HG03103 (cell line): ENCODE measurements at regions not wholly inside any gene's neighbourhood (a gene's known extent, or its start where the extent isn't known, plus 50 kb on each side); places are given as distances from the start of the nearest gene placed in this dataset.

ENCODE experiments used
- ATAC-seq: cut with Tn5 transposase; IDR thresholded peaks from one replicate; pipeline ENCODE4 v1.9.1; 2021; ENCODE audit warnings: low read depth; ENCODE audit not compliant: unreplicated experiment

GRCh38 chr10:90561666-90562065 lies 296.2 kb downstream of the HTR7 start:
- no peak for ATAC-seq

GRCh38 chr10:90571481-90572258 lies 286.2 kb downstream of the HTR7 start:
- ATAC-seq = no peak

- no peak for ATAC-seq
These were observed 282.7 kb downstream of the HTR7 start for GRCh38 chr10:90575125-90575524.

- no peak for ATAC-seq
These were observed 280.3 kb downstream of the HTR7 start for GRCh38 chr10:90577569-90577968.

- ATAC-seq = no peak
These were observed 278.1 kb downstream of the HTR7 start for GRCh38 chr10:90579602-90580242.

GRCh38 chr10:90583416-90583815 lies 274.4 kb downstream of the HTR7 start:
- no peak for ATAC-seq

GRCh38 chr10:90587081-90587491 lies 270.8 kb downstream of the HTR7 start:
- ATAC-seq = no peak

- ATAC-seq = no peak
These were observed 270.3 kb downstream of the HTR7 start for GRCh38 chr10:90587561-90587960.

GRCh38 chr10:90588222-90588621 lies 269.6 kb downstream of the HTR7 start:
- no peak for ATAC-seq

- no peak for ATAC-seq
These were observed 268.0 kb downstream of the HTR7 start for GRCh38 chr10:90589825-90590224.

GRCh38 chr10:90591629-90592028 lies 266.2 kb downstream of the HTR7 start:
- no peak for ATAC-seq

GRCh38 chr10:90592638-90593302 lies 265.1 kb downstream of the HTR7 start:
- ATAC-seq = no peak

GRCh38 chr10:90598513-90598912 lies 259.3 kb downstream of the HTR7 start:
- ATAC-seq = no peak

- no peak for ATAC-seq
These were observed 254.8 kb downstream of the HTR7 start for GRCh38 chr10:90602862-90603610.

GRCh38 chr10:90604636-90605035 lies 253.2 kb downstream of the HTR7 start:
- no peak for ATAC-seq

GRCh38 chr10:90605506-90605905 lies 252.3 kb downstream of the HTR7 start:
- ATAC-seq = no peak

- no peak for ATAC-seq
These were observed 245.6 kb downstream of the HTR7 start for GRCh38 chr10:90612276-90612675.

GRCh38 chr10:90614631-90615030 lies 243.2 kb downstream of the HTR7 start:
- ATAC-seq = no peak

- ATAC-seq = no peak
These were observed 236.3 kb downstream of the HTR7 start for GRCh38 chr10:90621577-90621976.

GRCh38 chr10:90635111-90635765 lies 222.6 kb downstream of the HTR7 start:
- ATAC-seq = no peak
